Femur (tissue), 1 donor: ENCODE measurements at regions not wholly inside any gene's neighbourhood (a gene's known extent, or its start where the extent isn't known, plus 50 kb on each side); places are given as distances from the start of the nearest gene placed in this dataset.
A peak's percentile ranks its signal among the peaks of the same experiment; 100 is the strongest.

Experiments
- DNase-seq: peaks from one replicate; pipeline ENCODE4 v3.0.0-alpha.2; 2017

DNA sequence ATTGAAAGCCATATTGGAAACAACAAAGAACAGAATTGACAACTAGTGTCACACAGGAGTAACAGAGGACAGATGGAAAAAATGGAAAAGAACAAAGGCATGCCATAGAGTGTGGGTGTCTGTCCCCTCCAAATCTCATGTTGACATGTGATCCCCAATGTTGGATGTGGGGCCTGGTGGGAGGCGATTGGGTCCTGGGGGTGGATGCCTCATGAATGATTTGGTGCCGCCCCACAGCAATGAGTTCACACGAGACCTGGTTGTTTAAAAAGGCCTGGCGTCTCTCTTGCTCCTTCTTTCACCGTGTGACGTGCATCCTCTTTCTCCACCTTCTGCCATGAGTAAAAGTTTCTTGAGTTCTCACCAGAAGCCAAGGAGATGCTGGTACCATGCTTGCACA lies 87.4 kb upstream of the GPR26 start:
- no peak for DNase-seq

DNA sequence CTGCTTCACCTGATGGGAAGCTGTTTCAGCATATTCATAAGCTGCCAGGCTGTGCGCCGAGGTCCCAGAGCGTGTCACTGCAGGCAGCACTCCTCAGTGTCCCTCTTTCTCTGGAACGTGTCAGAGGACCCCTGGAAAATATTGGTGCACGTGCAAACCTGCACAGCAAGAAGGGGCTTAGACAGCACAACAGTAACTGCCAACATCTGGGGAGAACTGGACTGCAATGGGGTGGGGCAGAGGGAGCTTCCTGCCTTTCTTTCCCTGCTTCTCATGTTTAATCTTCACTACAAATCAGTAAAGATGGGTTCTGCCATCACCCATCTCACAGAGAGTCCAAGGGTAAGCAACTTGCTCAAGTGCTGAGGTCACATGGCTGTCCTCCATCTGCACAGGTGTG lies 86.5 kb upstream of the GPR26 start:
- no peak for DNase-seq

DNA sequence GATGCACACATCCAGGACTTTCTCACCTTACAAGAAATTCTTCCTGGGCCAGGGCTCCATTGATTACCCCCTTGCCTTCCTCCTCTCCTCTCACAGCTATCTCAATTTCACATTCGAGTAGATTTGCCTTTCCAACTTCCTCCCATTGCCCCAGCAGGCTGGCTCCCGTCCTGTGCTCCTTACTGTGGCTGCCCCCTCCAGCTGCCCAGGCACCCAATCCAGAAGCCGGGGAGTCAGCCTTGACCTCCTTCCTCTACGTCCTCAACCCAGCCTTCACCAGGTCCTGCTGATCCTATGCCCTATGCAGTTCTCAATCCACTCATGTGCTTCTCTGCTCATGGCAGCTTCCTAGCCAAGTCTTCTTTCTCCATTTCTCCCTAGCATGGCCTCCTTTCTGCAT lies 85.7 kb upstream of the GPR26 start:
- no peak for DNase-seq

DNA sequence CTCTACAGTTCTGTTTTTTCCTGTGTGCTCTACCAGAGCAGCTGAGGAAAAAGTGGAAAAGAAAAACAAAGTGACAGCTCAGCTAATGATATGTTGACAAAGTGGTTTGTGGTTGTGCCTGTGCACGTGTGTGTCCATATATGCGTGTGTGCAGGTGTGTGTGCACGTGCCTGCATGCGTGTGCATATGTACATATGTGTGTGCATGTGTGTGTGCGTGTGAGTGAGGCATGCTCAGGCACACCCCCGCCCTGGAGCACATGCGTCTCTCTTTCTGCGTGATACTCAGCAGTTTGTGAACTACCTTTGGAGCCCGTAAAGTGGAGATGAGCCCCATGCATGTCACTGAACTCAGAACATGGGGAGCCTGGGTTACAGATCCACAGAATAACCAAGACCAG lies 84.5 kb upstream of the GPR26 start:
- DNase-seq: no peak

DNA sequence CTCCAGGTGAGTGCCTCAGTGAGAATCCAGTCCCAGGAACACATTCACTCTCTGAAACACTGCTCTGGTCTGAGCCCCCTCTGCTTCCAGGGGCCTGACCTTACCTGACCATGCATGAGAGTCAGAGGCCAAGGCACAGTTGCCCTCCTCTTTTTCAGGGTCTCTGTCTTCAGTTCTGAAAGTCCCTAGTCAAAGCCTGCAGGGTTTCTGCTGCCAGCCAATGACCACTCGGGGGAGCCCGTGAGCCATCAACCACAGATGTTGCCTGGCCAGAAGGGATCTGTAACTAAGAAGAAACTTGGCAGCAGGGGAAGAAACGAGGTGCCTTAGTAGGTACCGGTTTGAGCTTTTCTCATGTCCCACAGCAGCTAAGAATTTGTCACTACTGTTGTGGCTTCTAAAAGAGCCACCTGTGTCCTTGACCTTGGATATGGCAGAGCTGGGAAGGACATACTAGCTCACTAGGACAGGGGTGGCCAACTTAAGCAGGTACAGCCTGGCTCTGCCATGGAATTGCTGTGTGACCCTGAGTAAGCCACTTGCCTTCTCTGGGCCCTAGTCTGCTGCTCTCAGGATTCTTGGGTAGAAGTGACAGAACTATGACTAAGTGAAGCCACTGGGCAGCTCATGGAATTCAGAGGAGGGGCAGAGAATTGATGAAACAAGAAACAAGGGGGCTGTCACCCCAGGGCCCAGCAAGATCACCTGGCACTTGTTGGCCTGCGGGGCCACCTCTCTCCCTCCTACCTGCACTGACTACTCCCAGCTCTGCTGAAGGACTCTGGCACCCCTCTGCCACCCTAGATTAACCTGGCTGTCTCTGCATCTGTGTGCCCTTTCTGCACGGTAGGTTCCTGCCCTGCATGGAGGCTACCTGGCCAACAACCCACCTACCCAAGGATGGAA lies 83.8 kb upstream of the GPR26 start:
- peak; percentile 85 for DNase-seq

DNA sequence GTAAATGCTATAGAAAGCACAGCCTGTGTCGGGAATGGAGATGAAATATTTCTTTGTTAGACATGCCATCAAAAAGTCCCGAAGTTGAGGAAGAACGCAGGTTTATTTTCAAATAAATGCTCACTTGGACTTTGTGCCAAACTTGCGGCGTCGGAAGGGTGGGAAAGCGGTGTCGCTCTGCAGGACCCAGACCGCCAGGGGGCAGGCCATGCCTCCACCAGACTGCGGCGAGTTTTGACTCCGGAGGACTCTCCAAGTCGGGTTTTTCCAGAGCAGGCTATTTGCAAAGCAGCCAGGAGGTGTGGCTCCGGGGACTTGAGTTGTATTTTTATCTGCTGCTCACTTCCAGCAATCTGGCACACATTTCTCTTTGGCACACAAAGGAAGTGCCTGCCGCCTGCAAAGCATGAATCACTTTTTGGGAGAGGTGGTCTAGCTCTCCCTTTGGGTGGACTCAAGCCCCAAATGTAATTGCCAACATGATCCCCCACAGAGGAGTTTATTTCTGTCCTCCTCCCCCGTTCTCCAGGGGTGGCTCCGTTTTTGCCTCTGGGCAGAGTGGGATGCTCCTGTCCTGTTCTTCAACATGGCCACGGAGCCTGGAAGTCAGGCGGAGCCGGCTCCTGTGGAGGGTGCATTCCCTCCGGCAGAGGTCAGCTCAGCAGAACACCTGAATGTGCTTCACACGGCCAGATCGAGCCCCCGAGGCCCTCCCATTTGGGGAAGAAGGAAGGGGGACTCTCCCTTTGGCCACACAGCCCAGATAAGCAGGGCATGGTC lies 82.3 kb upstream of the GPR26 start:
- peak; percentile 90 for DNase-seq

DNA sequence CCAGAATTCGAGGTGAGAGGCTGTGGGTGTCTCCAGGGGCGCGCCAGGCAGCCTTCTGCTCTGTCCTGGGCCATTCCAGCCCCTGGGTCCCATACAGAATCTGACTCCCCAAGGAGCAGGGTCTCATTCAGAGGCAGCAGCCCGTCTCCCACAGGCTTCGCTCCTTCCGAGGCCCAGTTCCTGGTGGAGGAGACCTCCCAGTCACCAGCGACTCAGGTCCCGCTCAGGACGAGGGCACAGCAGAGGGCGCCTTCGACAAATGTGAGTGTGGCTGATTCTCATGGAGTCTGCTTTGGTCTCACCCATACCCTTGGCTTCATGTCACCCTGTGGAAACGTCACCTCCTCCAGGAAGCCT lies 81.8 kb upstream of the GPR26 start:
- no peak for DNase-seq

DNA sequence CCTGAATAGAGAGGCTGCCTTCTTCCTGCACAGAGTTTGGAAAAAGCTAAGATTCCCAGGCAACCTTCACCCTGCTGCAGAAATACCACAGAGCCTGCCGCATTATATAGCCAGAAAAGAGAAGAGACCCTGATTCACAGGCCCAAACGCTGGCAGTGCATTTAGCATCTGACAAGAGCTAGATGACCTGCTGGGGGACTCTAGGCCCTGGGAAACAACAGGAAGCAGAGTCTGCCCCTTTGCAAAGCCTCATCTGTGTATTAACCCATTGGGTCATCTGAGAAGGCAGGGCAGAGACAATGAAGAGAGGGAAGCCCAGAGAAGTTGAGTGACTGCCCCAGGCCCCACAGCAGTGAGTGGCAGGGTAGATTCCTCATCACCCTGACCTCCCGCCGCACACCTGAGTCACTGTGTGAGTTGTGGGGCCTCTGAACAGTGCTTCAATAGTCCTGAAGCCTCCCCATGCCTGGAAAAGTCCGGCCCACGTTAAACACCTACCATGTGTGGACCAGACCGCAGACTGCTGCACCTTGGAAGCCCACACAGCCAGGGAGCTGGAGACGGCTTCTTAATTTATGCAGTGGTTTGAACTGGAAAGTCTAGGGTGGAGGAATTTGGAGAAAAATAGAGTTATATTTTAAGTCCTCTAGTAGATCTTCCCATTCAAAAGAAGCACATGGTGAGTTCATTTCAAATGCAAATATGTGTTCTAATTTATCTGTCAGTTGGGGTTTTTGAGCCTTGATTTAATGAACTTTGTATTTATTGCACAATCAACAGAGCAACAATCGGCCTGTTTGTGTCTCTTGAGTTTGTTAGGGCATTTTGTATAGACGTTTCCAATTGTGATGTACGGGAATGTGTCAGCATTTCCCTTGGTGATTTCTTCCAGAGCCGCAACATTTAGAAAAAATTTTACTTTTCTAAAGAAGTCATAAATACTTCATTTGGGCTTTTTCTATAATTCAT lies 80.4 kb upstream of the GPR26 start:
- no peak for DNase-seq

DNA sequence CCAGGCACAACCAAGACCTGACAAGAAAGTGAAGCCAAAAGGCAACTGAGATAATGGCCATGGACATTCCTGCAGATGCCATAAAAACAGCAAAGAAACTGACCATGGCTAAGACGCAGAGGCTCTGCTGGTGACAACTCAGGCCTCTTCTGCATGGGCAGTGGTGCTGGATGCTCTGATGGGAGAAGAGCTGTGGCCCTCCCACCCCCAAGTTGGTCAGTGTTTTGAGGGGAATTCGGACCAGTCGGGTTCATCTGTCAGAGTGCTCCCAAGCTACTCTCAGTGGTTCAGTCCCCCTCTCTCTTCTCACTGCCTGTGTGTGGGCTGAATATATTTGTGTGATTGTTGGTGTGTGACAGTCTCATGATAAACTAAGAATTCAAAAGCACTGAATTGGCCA lies 79.0 kb upstream of the GPR26 start:
- no peak for DNase-seq

DNA sequence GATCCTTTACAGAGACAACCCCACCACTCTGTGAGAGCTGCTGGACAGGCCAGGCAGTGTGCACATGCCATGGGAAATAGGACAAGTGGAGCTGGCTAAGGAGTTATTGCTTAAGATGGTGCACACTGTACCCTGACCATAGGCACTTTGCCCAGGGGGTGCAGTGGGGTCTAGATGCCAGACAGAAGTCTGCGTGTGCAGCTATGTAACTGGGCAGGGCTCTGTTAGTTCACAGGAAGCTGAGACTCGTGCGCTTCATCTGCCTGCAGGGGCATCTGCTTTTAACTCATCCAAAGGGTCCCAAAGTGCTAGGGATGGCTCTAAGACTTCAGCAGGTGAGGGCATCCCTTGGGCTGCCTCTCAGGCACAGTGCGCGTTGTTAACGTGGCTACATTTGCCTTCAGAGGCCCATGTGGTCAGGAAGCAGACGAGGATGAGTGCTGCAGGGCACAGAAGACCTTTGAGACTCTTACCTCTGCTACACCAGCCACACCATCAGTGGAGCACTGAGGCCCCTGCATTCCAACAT lies 77.7 kb upstream of the GPR26 start:
- no peak for DNase-seq

DNA sequence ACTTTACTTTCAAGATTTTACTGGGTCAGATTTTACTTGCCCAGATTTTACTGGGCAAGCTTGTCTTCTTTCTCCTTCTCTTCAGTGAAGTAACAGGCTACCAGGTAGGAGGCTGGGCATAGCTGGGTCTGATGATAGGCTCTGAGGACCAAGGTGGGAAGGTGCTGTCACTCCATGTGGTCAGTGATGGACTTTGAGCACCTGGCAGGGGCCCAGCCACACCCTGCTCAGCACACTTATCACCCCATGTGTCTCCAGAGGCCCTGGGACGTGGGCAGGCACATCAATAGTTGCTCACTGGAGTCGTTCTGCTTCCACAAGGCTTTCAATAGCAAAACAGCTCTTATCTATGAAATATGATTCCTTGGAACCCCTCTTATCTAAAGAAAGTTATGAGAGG lies 70.5 kb upstream of the GPR26 start:
- DNase-seq: no peak

DNA sequence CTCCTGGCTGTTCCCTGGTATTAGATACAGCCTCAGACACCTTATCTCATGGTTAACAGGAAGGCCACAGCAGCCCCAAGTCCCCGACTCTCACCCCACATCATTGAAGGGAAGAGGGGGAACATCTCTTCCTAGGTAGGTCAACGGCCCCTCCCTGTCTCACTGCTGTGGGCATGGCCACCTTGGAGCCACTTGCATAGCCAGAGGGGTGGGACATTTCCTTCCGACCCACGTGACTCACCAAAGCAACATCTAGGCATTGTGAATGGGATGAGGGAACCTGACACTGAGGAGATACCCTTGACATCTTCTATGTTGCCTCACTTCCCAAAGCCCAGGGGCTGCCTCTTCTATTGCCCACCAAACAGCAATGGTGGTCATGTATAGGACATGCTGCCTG lies 68.5 kb upstream of the GPR26 start:
- no peak for DNase-seq

DNA sequence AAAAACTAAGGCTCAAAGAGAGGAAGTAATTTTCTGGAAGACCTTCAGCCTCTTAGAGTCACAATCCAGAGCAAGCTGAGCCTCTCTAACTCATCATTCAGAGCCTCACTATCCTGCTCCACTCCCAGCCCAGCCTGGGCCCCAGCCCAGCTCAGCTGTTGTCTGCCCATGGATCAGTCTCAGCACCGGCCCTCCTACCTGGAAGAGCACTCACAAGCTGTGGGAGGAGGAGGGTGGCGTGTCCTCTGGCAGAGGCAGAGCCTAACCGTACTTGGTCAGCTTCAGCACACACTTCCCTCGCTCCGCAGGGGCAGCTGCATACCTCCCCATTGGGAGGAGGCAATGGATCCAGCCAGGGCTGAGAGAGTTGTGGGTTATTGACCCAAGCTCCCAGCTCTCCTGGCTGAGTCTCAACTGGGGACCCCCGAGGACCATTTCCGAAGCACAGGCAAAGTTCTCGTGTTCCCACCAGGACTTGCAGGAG lies 66.7 kb upstream of the GPR26 start:
- no peak for DNase-seq

DNA sequence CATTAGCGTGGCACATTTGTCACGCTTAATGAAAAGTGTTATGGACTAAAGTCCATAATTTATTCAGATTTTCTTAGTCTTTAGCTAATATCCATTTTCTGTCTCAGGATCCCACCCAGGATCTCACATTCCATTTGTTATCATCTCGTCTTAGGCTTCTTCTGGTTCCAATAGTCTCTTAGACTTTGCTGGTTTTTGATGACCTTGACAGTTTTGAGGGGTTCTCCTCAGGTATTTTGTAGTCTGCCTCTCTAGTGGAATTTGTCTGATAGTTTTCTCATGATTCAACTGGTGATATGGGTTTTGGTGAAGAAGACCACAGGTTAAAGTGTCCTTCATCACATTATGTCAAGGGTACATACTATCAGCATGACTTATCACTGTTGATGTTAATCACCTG lies 66.0 kb upstream of the GPR26 start:
- DNase-seq: no peak

DNA sequence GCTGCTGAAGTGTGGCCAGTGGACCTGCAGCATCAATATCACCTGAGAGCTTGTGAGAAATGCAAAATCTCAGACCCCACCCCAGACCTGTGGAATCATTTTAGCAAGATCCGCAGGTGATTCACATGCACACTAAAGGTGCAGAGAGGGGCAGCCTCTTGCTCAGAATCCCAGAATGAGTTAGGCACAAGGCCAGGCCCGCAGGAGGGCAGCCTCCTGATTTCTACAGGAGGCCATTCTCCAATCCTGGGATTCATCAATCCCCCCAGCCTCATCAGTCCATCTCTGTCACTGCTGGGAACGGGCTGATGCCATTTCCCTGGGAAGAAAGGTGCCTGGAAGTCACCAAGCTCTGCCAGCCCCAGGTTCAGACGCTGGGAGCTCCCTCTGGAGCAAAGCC lies 63.0 kb upstream of the GPR26 start:
- DNase-seq: no peak

DNA sequence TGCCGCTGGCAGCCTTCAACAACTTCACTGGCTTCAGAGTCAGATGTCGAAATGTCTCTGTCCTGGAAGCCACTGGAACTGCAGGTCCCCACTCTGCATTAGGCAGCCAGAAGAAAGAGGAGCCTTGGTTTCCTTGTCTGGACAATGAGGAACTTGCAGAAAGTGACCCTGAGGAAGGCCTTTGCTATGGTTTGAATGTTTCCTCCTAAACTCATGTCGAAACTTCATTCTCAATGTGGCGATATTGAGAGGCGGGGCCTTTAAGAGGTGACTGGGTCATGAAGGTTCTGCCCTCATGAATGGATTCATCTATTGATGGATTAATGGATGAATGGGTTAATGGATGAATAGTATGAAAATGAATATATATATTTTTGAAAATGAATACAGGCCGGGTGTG lies 61.6 kb upstream of the GPR26 start:
- DNase-seq: no peak

DNA sequence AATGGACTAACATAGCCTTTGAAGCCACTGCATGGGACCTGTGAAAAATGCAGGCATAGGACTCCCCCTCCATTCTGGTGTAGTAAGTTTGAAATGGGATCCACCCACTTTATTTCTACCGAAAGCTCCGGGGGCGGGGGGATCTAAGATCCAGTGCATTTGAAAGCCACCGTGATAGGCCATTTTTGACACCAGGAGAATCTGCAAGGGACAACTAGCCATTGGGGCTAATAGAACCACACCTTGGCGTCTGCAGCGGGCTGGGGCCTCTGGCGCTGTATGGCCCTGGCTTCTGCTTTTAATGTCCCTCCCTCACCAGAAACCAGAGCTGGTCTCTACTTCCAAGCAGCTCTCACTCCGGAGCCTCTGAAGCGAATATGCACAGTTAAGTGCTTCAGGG lies 60.1 kb upstream of the GPR26 start:
- DNase-seq: no peak

DNA sequence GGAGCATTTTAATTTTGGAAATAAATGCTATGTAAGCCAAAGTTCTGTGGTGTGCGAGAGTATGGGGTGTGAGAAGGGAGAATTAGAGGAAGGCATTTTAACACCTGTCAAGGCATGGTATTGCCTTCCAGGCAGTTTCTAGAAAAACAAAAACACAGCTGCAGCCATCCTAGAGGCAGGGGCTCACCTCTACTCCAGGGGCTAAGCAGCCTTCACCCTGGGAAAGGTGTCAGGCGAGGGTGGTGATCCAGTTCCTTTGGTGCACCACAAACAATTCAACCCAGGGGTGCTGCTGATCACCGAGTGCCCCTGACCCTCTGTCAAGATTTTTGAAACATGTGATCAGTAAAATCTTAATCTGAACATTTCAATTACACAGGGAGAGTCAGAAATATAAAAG lies 59.2 kb upstream of the GPR26 start:
- no peak for DNase-seq

DNA sequence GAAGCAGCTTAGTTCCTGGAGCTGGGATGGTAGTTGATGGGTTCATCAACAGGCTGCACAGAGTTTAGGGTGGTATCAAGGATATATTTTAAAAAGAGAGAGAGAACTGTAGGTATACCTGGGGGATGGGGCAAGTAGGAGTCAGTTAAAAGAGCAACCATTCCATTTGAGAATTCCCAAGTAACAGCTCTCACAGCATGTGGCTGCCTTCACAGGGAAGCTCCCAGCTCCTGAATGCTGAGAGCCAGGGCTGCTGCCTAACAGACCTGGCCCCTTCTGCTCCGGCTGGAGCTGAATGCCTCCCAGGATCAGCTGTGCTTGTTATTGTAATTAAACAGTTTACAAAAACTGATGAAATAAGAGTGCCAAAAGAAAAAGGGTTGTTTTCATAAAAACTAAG lies 58.8 kb upstream of the GPR26 start:
- DNase-seq: no peak

DNA sequence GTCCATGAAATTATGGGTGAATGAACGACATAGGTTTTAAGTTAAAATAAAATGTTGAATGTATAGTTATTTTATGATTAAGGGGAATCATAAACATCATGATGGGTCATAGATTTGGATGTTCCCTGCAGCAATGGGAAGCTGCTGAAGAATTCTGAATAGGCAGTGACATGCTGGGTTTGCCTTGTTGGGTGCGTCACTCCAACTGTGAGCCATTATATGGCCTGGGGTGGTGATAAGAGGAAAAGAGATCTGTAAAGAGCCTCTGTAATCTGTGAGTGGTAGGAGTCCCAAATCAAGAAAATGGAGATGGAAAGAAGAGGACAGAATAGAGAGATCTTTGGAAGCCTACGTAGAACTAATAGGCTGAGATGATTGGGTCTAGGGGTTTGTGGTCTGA lies 58.1 kb upstream of the GPR26 start:
- no peak for DNase-seq

DNA sequence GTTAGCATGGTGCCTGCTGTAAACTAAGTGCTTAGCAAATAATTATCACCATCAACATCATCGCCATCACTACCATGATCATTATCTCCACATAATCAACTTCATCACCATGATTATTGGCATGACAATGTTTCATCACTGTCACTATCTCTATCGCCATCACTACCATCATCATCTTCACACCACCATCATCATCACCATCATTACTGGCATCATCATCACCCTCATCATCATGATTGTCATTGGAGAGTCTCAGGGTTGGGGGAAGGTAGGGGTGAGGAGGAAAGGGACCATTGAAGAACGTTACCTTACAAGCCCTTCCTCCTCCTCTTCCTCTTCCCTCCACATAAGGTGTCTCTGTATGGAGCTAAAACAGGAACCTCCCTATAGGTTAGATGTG lies 54.9 kb upstream of the GPR26 start:
- no peak for DNase-seq

DNA sequence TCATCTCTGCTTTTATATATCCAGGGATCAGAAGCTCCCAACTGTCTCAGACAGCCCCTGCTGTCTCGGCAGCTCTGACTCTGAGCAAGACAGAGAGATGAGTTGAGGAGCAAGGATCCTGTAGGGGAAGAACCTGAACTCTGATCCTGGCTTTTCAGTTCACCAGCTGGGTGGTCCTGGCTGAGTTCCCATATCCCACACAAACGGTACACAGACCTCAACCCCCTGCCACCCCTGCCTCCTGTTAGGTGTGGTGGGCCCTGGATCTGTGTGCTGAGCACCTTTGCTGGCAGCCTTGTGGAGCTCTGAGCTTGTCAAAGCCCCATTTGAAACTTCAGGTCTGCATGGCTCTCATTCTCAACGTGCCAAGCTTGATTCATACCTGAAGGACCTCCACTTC lies 54.3 kb upstream of the GPR26 start:
- no peak for DNase-seq

DNA sequence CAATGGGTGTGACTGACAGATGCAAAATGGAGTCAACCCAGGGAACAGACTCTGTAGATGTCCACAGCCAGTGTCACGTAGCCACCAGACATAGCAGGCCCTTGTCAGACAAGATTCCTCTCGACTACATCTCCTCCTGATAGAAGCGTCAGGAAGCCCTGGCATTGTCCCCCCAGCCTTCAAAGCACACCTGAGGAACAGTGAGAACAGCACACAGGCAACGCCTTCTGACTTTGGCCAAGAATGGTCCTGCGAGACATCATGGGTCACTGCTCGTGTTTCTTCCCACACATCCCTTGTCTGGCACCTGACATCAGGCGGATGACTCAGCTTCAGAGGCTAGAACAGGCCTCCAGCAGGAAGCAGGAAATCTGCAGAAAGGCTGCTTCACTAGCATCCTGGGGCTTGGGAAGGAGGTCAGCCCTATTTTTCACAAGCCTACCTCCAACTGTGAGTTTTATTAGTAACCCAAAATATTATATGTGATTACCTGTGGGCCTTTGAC lies 52.8 kb upstream of the GPR26 start:
- DNase-seq: no peak
